Kidney epithelial cell (primary cell): ENCODE measurements at regions not wholly inside any gene's neighbourhood (a gene's known extent, or its start where the extent isn't known, plus 50 kb on each side); places are given as distances from the start of the nearest gene placed in this dataset.
"Not testable (repeated sequence)": the region's sequence is repeated elsewhere in the genome, so short reads cannot be mapped to it uniquely, and the experiment has no call there.

Experiments
- DNase-seq: peaks from one replicate; pipeline ENCODE4 v3.0.0-alpha.2; 2010; ENCODE audit warnings: low read depth
- H3K27me3 ChIP-seq: 2 replicates; pipeline ENCODE4 v1.6.0; 2011; ENCODE audit warnings: low read length; ENCODE audit not compliant: control insufficient read depth, insufficient read depth
- H3K36me3 ChIP-seq: 2 replicates; pipeline ENCODE4 v1.5.1; 2011; ENCODE audit warnings: low read length; ENCODE audit not compliant: control insufficient read depth, insufficient read depth
- H3K4me3 ChIP-seq: 2 replicates; pipeline ENCODE4 v1.5.1; 2011; ENCODE audit warnings: low read depth, mild to moderate bottlenecking, control low read depth, low read length
- CTCF ChIP-seq: IDR thresholded peaks from 2 replicates; pipeline ENCODE4 v1.5.1; 2011; ENCODE audit warnings: mild to moderate bottlenecking, moderate library complexity, low read length, control low read depth, inconsistent platforms; ENCODE audit not compliant: insufficient read depth, poor library complexity, severe bottlenecking

GRCh38 chr12:78290606-78291345 lies 460.1 kb downstream of the NAV3 start:
- no peaks in the 10 kb centered on the region for H3K27me3 ChIP-seq
- H3K36me3 ChIP-seq: no peaks in the 10 kb centered on the region
- no peak overlapping the region for H3K4me3 ChIP-seq
- DNase-seq: peak; percentile 78
- no peak for TF ChIP-seq CTCF

DNA sequence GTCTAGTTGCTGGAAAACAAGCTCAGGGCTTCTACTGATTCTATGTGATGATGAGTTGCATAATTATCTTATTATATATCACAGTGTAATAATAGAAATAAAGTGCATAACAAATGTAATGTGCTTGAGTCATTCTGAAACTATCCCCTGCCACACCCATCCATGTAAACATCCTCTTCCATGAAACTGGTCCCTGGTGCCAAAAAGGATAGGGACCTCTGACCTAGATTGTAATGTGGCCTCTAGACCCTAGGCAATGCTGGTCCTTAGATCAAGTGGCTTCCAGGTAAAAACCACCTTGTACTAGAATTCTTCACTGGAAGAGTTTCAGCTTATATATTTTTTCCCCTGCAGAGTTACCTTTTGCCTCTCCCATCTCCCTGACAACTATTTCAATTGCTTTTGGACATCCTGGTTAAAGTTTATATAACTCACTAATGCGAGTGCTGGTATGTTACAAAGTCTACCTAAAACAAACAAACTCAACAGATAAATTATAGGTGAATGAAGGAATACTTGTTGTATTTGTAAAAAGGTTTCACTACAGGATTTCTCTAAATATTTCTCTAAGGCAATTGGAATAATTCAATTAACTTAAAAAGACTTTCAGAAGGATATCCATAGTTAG lies 462.5 kb downstream of the NAV3 start:
- Histone ChIP-seq H3K36me3 (no peaks in the 10 kb centered on the region), H3K4me3 (no peak overlapping the region), H3K27me3 (no peaks in the 10 kb centered on the region)
- DNase-seq: no peak
- no peak for TF ChIP-seq CTCF

DNA sequence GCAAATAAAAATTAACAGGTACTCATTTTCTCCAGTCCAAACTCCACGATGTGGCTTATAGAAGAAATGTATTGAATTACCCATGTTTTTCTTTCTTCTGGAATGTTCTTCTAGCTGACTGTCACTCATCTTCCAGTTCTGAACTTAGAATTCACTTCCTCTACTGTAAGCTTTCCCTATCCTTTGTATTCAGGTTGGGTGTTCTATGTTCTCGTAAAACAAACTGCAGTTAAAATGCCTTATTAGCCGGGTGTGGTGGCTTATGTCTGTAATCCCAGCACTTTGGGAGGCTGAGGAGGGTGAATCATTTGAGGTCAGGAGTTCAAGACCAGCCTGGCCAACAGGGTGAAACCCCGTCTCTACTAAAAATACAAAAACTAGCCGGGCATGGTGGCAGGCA lies 470.6 kb downstream of the NAV3 start:
- not testable (repeated sequence) for H3K4me3 ChIP-seq, H3K27me3 ChIP-seq, DNase-seq, H3K36me3 ChIP-seq

- no peak for TF ChIP-seq CTCF
- Histone ChIP-seq H3K27me3 (no peaks in the 10 kb centered on the region), H3K36me3 (no peaks in the 10 kb centered on the region)
Observed at GRCh38 chr12:78305808-78306207, 475.1 kb downstream of the NAV3 start.

DNA sequence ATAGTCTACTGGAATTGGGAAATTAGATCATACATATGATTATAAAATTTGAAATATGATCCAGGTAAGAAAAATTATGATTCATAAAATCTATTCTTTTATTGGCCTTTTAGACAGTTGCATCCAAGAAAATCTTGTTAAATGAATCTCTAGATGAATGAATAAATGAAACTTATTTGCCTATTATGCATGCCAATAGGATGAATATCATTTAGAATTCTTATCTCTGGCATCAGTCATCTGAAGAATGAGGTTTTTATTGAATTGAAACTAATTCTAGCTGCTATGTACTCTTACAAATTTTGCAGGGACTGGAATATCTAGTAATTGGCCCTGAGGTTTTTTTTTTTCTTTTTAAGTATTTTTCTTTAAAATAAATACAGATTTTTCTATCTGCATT lies 475.5 kb downstream of the NAV3 start:
- DNase-seq: no peak
- TF ChIP-seq CTCF: no peak
- Histone ChIP-seq H3K36me3 (no peaks in the 10 kb centered on the region), H3K27me3 (no peaks in the 10 kb centered on the region), H3K4me3 (no peak overlapping the region)

More at GRCh38 chr12:78305808-78306207, 475.1 kb downstream of the NAV3 start:
- H3K4me3 ChIP-seq: no peak overlapping the region
- DNase-seq: no peak

DNA sequence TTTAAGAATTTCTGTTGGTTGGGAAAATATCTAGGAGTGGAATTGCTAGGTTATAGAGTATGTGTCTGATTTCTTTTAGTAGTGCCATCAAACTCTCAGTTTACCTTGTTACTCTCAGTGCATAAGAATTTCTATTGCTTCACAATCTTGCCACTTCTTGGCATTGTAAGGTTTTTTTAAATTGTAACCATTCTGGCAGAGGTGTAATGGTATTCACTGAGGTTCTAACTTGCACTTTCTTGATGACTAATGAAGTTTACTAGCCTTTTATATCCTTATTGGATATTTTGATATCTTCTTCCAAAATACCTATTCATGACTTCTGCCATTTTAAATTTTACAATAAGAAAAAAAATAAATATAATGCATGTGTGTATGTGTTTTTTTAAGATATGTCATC lies 478.0 kb downstream of the NAV3 start:
- Histone ChIP-seq H3K27me3 (no peaks in the 10 kb centered on the region), H3K4me3 (no peak overlapping the region), H3K36me3 (no peaks in the 10 kb centered on the region)
- DNase-seq: no peak
- no peak for TF ChIP-seq CTCF
